Endothelial cell (in vitro differentiated cells): ENCODE measurements at regions not wholly inside any gene's neighbourhood (a gene's known extent, or its start where the extent isn't known, plus 50 kb on each side); places are given as distances from the start of the nearest gene placed in this dataset.

Experiments
- DNase-seq: peaks from one replicate; pipeline ENCODE4 v3.0.0; 2021; ENCODE audit warnings: low spot score
- H3K27ac Mint-ChIP-seq: one replicate; pipeline ENCODE4 v1.8.0; 2021; ENCODE audit warnings: mixed read lengths, inconsistent platforms; ENCODE audit not compliant: unreplicated experiment
- H3K27me3 Mint-ChIP-seq: one replicate; pipeline ENCODE4 v1.8.0; 2021; ENCODE audit warnings: mild to moderate bottlenecking, moderate library complexity, mixed read lengths, inconsistent platforms; ENCODE audit not compliant: unreplicated experiment
- H3K36me3 Mint-ChIP-seq: one replicate; pipeline ENCODE4 v1.8.0; 2021; ENCODE audit warnings: mild to moderate bottlenecking, low read depth, mixed read lengths, inconsistent platforms; ENCODE audit not compliant: unreplicated experiment
- H3K4me1 Mint-ChIP-seq: one replicate; pipeline ENCODE4 v1.8.0; 2021; ENCODE audit warnings: mild to moderate bottlenecking, mixed read lengths, inconsistent platforms; ENCODE audit not compliant: unreplicated experiment
- H3K4me3 Mint-ChIP-seq: one replicate; pipeline ENCODE4 v1.8.0; 2021; ENCODE audit warnings: mild to moderate bottlenecking, mixed read lengths, inconsistent platforms; ENCODE audit not compliant: unreplicated experiment
- H3K9me3 Mint-ChIP-seq: one replicate; pipeline ENCODE4 v1.8.0; 2021; ENCODE audit warnings: mixed read lengths, inconsistent platforms; ENCODE audit not compliant: unreplicated experiment
- CTCF ChIP-seq: fragments of 200-600 bp; sonication (generic); IDR thresholded peaks from one replicate; pipeline ENCODE4 v1.5.0; 2021; ENCODE audit warnings: antibody characterized with exemption; ENCODE audit not compliant: unreplicated experiment

- Mint-ChIP-seq H3K36me3 (peaks cover 3% of the 10 kb centered on the region), H3K4me1 (no peaks in the 10 kb centered on the region), H3K27ac (no peak overlapping the region), H3K9me3 (no peaks in the 10 kb centered on the region), H3K27me3 (peaks cover 10% of the 10 kb centered on the region), H3K4me3 (no peak overlapping the region)
- no peak for DNase-seq
- TF ChIP-seq CTCF, result no peak
Observed at GRCh38 chr10:47095211-47095610, 184.0 kb downstream of the PTPN20 start.

GRCh38 chr10:47095848-47096612, 184.8 kb downstream of the PTPN20 start:
- Mint-ChIP-seq H3K27me3 (peaks cover 10% of the 10 kb centered on the region), H3K4me3 (no peak overlapping the region)

GRCh38 chr10:47098238-47098637, 187.0 kb downstream of the PTPN20 start:
- Mint-ChIP-seq H3K4me1 (no peaks in the 10 kb centered on the region), H3K4me3 (no peak overlapping the region), H3K27me3 (peaks cover 6% of the 10 kb centered on the region), H3K27ac (no peak overlapping the region), H3K9me3 (no peaks in the 10 kb centered on the region), H3K36me3 (peaks cover 3% of the 10 kb centered on the region)
- TF ChIP-seq CTCF, result no peak
- no peak for DNase-seq

More at GRCh38 chr10:47095848-47096612, 184.8 kb downstream of the PTPN20 start:
- Mint-ChIP-seq H3K9me3 (no peaks in the 10 kb centered on the region), H3K36me3 (peaks cover 3% of the 10 kb centered on the region), H3K4me1 (no peaks in the 10 kb centered on the region), H3K27ac (no peak overlapping the region)
- no peak for TF ChIP-seq CTCF
- DNase-seq, result no peak

GRCh38 chr10:47098964-47099363, 187.7 kb downstream of the PTPN20 start:
- H3K36me3 Mint-ChIP-seq, result peaks cover 3% of the 10 kb centered on the region
- TF ChIP-seq CTCF, result no peak
- H3K27ac Mint-ChIP-seq, result no peak overlapping the region
- H3K4me1 Mint-ChIP-seq, result no peaks in the 10 kb centered on the region
- peaks cover 6% of the 10 kb centered on the region for H3K27me3 Mint-ChIP-seq
- no peak overlapping the region for H3K4me3 Mint-ChIP-seq
- no peak for DNase-seq
- H3K9me3 Mint-ChIP-seq, result no peaks in the 10 kb centered on the region

GRCh38 chr10:47099474-47099873, 188.2 kb downstream of the PTPN20 start:
- no peaks in the 10 kb centered on the region for H3K4me1 Mint-ChIP-seq
- no peaks in the 10 kb centered on the region for H3K9me3 Mint-ChIP-seq
- no peak overlapping the region for H3K27ac Mint-ChIP-seq
- peaks cover under 1% of the 10 kb centered on the region for H3K36me3 Mint-ChIP-seq
- no peak overlapping the region for H3K4me3 Mint-ChIP-seq
- peaks cover 8% of the 10 kb centered on the region for H3K27me3 Mint-ChIP-seq
- TF ChIP-seq CTCF, result no peak
- DNase-seq, result no peak
